HG03139 (cell line): ENCODE measurements at regions not wholly inside any gene's neighbourhood (a gene's known extent, or its start where the extent isn't known, plus 50 kb on each side); places are given as distances from the start of the nearest gene placed in this dataset.

ENCODE experiments used
- ATAC-seq: cut with Tn5 transposase; IDR thresholded peaks from one replicate; pipeline ENCODE4 v1.9.1; 2021; ENCODE audit not compliant: unreplicated experiment

GRCh38 chr22:48091656-48092223 lies 1329.3 kb downstream of the TBC1D22A start:
- no peak for ATAC-seq

GRCh38 chr22:48091060-48091650 lies 1328.7 kb downstream of the TBC1D22A start:
- ATAC-seq: no peak

GRCh38 chr22:48090332-48090672 lies 1327.9 kb downstream of the TBC1D22A start:
- no peak for ATAC-seq

- ATAC-seq: no peak
Measured at GRCh38 chr22:48089601-48090331, 1327.3 kb downstream of the TBC1D22A start.

- ATAC-seq: no peak
Measured at GRCh38 chr22:48088926-48089536, 1326.6 kb downstream of the TBC1D22A start.

GRCh38 chr22:48088251-48088650 lies 1325.8 kb downstream of the TBC1D22A start:
- ATAC-seq: no peak

- ATAC-seq: no peak
Measured at GRCh38 chr22:48085901-48086645, 1323.6 kb downstream of the TBC1D22A start.

GRCh38 chr22:48084729-48085050 lies 1322.2 kb downstream of the TBC1D22A start:
- ATAC-seq: no peak

GRCh38 chr22:48084041-48084728 lies 1321.7 kb downstream of the TBC1D22A start:
- no peak for ATAC-seq

- ATAC-seq: no peak
Measured at GRCh38 chr22:48083502-48083901, 1321.1 kb downstream of the TBC1D22A start.

GRCh38 chr22:48082284-48082683 lies 1319.8 kb downstream of the TBC1D22A start:
- ATAC-seq: no peak

- ATAC-seq: no peak
Measured at GRCh38 chr22:48081281-48081680, 1318.8 kb downstream of the TBC1D22A start.

GRCh38 chr22:48080316-48081165 lies 1318.1 kb downstream of the TBC1D22A start:
- ATAC-seq: no peak

- ATAC-seq: no peak
Measured at GRCh38 chr22:48079505-48080290, 1317.2 kb downstream of the TBC1D22A start.

GRCh38 chr22:48078825-48079224 lies 1316.4 kb downstream of the TBC1D22A start:
- no peak for ATAC-seq

GRCh38 chr22:48077699-48078098 lies 1315.2 kb downstream of the TBC1D22A start:
- no peak for ATAC-seq

- ATAC-seq: no peak
Measured at GRCh38 chr22:48076008-48076407, 1313.6 kb downstream of the TBC1D22A start.

- ATAC-seq: no peak
Measured at GRCh38 chr22:48075604-48076003, 1313.2 kb downstream of the TBC1D22A start.

GRCh38 chr22:48072777-48073176 lies 1310.3 kb downstream of the TBC1D22A start:
- ATAC-seq: no peak
